Peyer's patch (tissue), 4 donors: ENCODE measurements at regions not wholly inside any gene's neighbourhood (a gene's known extent, or its start where the extent isn't known, plus 50 kb on each side); places are given as distances from the start of the nearest gene placed in this dataset.

ENCODE experiments used
- DNase-seq, 3 donors: peaks; one replicate each; pipeline ENCODE4 v3.0.0-alpha.2; 2017 to 2019
- H3K27ac ChIP-seq, 4 donors: fragments of 200-600 bp; sonication (generic); one replicate each; pipeline ENCODE4 v1.5.1; 2016 to 2019
- H3K27me3 ChIP-seq, 2 donors: fragments of 200-600 bp; sonication (generic); one replicate each; pipeline ENCODE4 v1.5.1; 2019
- H3K36me3 ChIP-seq, 3 donors: fragments of 200-600 bp; sonication (generic); one replicate each; pipeline ENCODE4 v1.5.1; 2016 to 2019
- H3K4me1 ChIP-seq, 4 donors: fragments of 200-600 bp; sonication (generic); one replicate each; pipeline ENCODE4 v1.5.1; 2016 to 2019
- H3K4me3 ChIP-seq, 4 donors: fragments of 200-600 bp; sonication (generic); 1 replicate in 3 of 4; 2 replicates in 1 of 4; pipeline ENCODE4 v1.5.1; 2016 to 2019; ENCODE audit warnings: mild to moderate bottlenecking in 1 of 4
- H3K9me3 ChIP-seq, 4 donors: fragments of 200-600 bp; sonication (generic); one replicate each; pipeline ENCODE4 v1.5.1; 2016 to 2019; ENCODE audit warnings: mild to moderate bottlenecking in 1 of 4
- CTCF ChIP-seq, 6 experiments: fragments of 450-650 bp in 4 of 6; fragments of 200-600 bp in 2 of 6; sonication (generic) in 1 of 6; IDR thresholded peaks; one replicate each; pipeline ENCODE4 v1.5.1; 2017 to 2019; ENCODE audit warnings: antibody characterized with exemption in 6 of 6, mild to moderate bottlenecking in 3 of 6, moderate library complexity in 1 of 6
- POLR2A ChIP-seq, 2 donors: fragments of 450-650 bp; IDR thresholded peaks; one replicate each; pipeline ENCODE4 v1.5.1; 2017; ENCODE audit warnings: antibody characterized with exemption in 2 of 2, mild to moderate bottlenecking in 2 of 2, moderate library complexity in 2 of 2

- H3K27me3 ChIP-seq, result no peaks in the 10 kb centered on the region
- no peak overlapping the region for H3K4me3 ChIP-seq
- no peak for DNase-seq
- H3K9me3 ChIP-seq, result no peaks in the 10 kb centered on the region
- H3K27ac ChIP-seq, result no peak overlapping the region
- H3K4me1 ChIP-seq, result no peaks in the 10 kb centered on the region
- no peaks in the 10 kb centered on the region for H3K36me3 ChIP-seq
- no peak for TF ChIP-seq POLR2A (IDR thresholded peaks at IDR 0.05)
- no peak for TF ChIP-seq CTCF (IDR thresholded peaks at IDR 0.05)
Observed at GRCh38 chr2:150271952-150272802, 215.3 kb downstream of the RND3 start.

GRCh38 chr2:150267651-150268415, 219.6 kb downstream of the RND3 start:
- Histone ChIP-seq H3K27me3 (no peaks in the 10 kb centered on the region), H3K4me1 (no peaks in the 10 kb centered on the region), H3K27ac (no peak overlapping the region), H3K4me3 (no peak overlapping the region), H3K36me3 (no peaks in the 10 kb centered on the region), H3K9me3 (no peaks in the 10 kb centered on the region)
- no peak for DNase-seq
- TF ChIP-seq CTCF (IDR thresholded peaks at IDR 0.05), result no peak
- no peak for TF ChIP-seq POLR2A (IDR thresholded peaks at IDR 0.05)

GRCh38 chr2:150266931-150267330, 220.5 kb downstream of the RND3 start:
- DNase-seq, result no peak
- Histone ChIP-seq H3K4me3 (no peak overlapping the region), H3K27me3 (no peaks in the 10 kb centered on the region), H3K36me3 (no peaks in the 10 kb centered on the region), H3K27ac (no peak overlapping the region), H3K9me3 (no peaks in the 10 kb centered on the region), H3K4me1 (no peaks in the 10 kb centered on the region)
- TF ChIP-seq CTCF (IDR thresholded peaks at IDR 0.05), result no peak
- TF ChIP-seq POLR2A (IDR thresholded peaks at IDR 0.05), result no peak

GRCh38 chr2:150264442-150264841, 223.0 kb downstream of the RND3 start:
- H3K27me3 ChIP-seq, result no peaks in the 10 kb centered on the region
- no peak for DNase-seq
- no peaks in the 10 kb centered on the region for H3K9me3 ChIP-seq
- no peaks in the 10 kb centered on the region for H3K36me3 ChIP-seq
- H3K27ac ChIP-seq, result no peak overlapping the region
- no peaks in the 10 kb centered on the region for H3K4me1 ChIP-seq
- TF ChIP-seq POLR2A (IDR thresholded peaks at IDR 0.05) (no peak), CTCF (IDR thresholded peaks at IDR 0.05) (no peak)
- H3K4me3 ChIP-seq, result no peak overlapping the region

GRCh38 chr2:150261691-150262090, 225.8 kb downstream of the RND3 start:
- no peaks in the 10 kb centered on the region for H3K9me3 ChIP-seq
- no peak overlapping the region for H3K27ac ChIP-seq
- no peaks in the 10 kb centered on the region for H3K36me3 ChIP-seq
- no peak for TF ChIP-seq POLR2A (IDR thresholded peaks at IDR 0.05)
- H3K4me3 ChIP-seq, result no peak overlapping the region
- H3K4me1 ChIP-seq, result no peaks in the 10 kb centered on the region
- no peak for DNase-seq
- H3K27me3 ChIP-seq, result no peaks in the 10 kb centered on the region

- no peak for DNase-seq
- H3K36me3 ChIP-seq, result no peaks in the 10 kb centered on the region
- no peak overlapping the region for H3K27ac ChIP-seq
- peaks cover 0 to 4% (median 0%) of the 10 kb centered on the region in 4 donors for H3K4me1 ChIP-seq
- TF ChIP-seq POLR2A (IDR thresholded peaks at IDR 0.05), result no peak
- TF ChIP-seq CTCF (IDR thresholded peaks at IDR 0.05), result no peak
- H3K4me3 ChIP-seq, result no peak overlapping the region
- no peaks in the 10 kb centered on the region for H3K27me3 ChIP-seq
- H3K9me3 ChIP-seq, result no peaks in the 10 kb centered on the region
Observed at GRCh38 chr2:150260636-150261035, 226.8 kb downstream of the RND3 start.
